HG02623 (cell line): ENCODE measurements at regions not wholly inside any gene's neighbourhood (a gene's known extent, or its start where the extent isn't known, plus 50 kb on each side); places are given as distances from the start of the nearest gene placed in this dataset.

Source experiments
- ATAC-seq: cut with Tn5 transposase; IDR thresholded peaks from one replicate; pipeline ENCODE4 v1.9.1; 2021; ENCODE audit warnings: moderate library complexity; ENCODE audit not compliant: unreplicated experiment

GRCh38 chr3:168416446-168416845 is 320.7 kb upstream of the GOLIM4 start:
- ATAC-seq, result no peak

- no peak for ATAC-seq
These were observed 318.4 kb upstream of the GOLIM4 start for GRCh38 chr3:168414149-168414548.

GRCh38 chr3:168407381-168407780 is 311.7 kb upstream of the GOLIM4 start:
- no peak for ATAC-seq

- ATAC-seq, result no peak
These were observed 309.6 kb upstream of the GOLIM4 start for GRCh38 chr3:168405288-168405687.

GRCh38 chr3:168398371-168399025 is 302.8 kb upstream of the GOLIM4 start:
- ATAC-seq, result no peak

GRCh38 chr3:168396861-168397260 is 301.1 kb upstream of the GOLIM4 start:
- ATAC-seq, result no peak

- no peak for ATAC-seq
These were observed 299.8 kb upstream of the GOLIM4 start for GRCh38 chr3:168395551-168395950.

GRCh38 chr3:168394439-168394838 is 298.7 kb upstream of the GOLIM4 start:
- no peak for ATAC-seq

- no peak for ATAC-seq
These were observed 290.6 kb upstream of the GOLIM4 start for GRCh38 chr3:168386301-168386700.

- no peak for ATAC-seq
These were observed 289.3 kb upstream of the GOLIM4 start for GRCh38 chr3:168384990-168385389.

GRCh38 chr3:168383573-168383972 is 287.8 kb upstream of the GOLIM4 start:
- ATAC-seq, result no peak

- no peak for ATAC-seq
These were observed 276.1 kb upstream of the GOLIM4 start for GRCh38 chr3:168371846-168372245.

GRCh38 chr3:168364967-168365366 is 269.2 kb upstream of the GOLIM4 start:
- no peak for ATAC-seq

- ATAC-seq, result no peak
These were observed 267.0 kb upstream of the GOLIM4 start for GRCh38 chr3:168362661-168363247.

- no peak for ATAC-seq
These were observed 266.4 kb upstream of the GOLIM4 start for GRCh38 chr3:168362156-168362555.

GRCh38 chr3:168360993-168361392 is 265.3 kb upstream of the GOLIM4 start:
- no peak for ATAC-seq

- ATAC-seq, result no peak
These were observed 247.5 kb upstream of the GOLIM4 start for GRCh38 chr3:168342946-168343850.

- no peak for ATAC-seq
These were observed 246.5 kb upstream of the GOLIM4 start for GRCh38 chr3:168341956-168342936.

GRCh38 chr3:168341192-168341815 is 245.6 kb upstream of the GOLIM4 start:
- ATAC-seq, result no peak

GRCh38 chr3:168338161-168338560 is 242.4 kb upstream of the GOLIM4 start:
- ATAC-seq, result no peak
